DMS153 treated with DMSO at 0.1 percent for 48 hours (cell line): ENCODE measurements at regions not wholly inside any gene's neighbourhood (a gene's known extent, or its start where the extent isn't known, plus 50 kb on each side); places are given as distances from the start of the nearest gene placed in this dataset.

Source experiments
- DNase-seq: peaks from one replicate; lab custom pipeline; 2025; ENCODE audit not compliant: unreplicated experiment; lab: John Stamatoyannopoulos, UW

- DNase-seq, result no peak
Measured at GRCh38 chr6:9623985-9624384, 790.9 kb downstream of the TFAP2A start.

DNA sequence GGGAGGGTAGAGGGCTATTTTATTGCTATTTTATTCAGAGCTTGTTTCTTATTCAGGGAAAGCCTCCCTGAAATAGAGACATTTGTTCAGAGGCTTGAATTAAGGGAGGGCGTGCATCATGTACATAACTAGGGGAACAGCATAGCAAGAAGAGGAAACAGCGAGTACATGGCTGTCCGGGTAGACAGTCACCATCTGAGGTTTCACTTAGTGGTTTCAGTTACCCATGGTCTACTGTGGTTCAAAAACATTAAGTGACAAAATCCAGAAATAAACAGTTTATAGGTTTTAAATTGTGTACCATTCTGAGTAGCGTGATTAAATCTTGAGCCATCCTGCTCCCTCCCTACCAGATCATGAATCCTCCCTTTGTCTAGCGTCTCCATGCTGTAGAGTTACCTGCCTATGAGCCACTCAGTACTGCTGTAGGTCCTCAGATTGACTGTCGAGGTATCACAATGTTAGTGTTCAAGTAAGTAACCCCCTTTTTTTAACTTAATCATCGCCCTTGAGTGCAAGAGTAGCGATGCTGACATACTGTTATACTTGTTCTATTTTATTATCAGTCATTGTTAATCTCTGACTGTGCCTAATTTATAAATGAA, 791.5 kb downstream of the TFAP2A start:
- no peak for DNase-seq

GRCh38 chr6:9621276-9621675, 793.6 kb downstream of the TFAP2A start:
- no peak for DNase-seq

GRCh38 chr6:9620687-9621086, 794.2 kb downstream of the TFAP2A start:
- no peak for DNase-seq

DNA sequence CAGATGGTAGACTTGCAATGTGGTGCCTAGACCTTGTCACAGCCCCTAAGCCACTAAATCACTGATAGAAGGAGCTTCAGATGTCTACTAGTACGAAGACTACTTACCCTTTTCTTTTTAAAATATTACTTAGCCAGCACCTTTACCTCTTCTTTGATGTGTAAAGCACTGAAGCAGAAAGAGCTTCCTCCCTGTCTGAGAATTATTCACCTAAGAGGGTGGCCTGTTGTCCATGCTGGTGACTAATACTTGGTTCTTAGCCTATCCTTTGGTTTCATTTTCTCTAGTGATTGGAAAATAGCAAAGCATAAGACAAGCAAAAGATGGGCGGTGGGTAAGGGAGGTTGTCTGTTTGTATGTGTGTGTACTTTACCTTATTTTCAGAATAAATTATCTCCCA, 794.6 kb downstream of the TFAP2A start:
- no peak for DNase-seq

- DNase-seq, result no peak
Measured at GRCh38 chr6:9614778-9615177, 800.1 kb downstream of the TFAP2A start.

GRCh38 chr6:9612489-9612888, 802.4 kb downstream of the TFAP2A start:
- no peak for DNase-seq

- no peak for DNase-seq
Measured at GRCh38 chr6:9610620-9611415, 804.1 kb downstream of the TFAP2A start.

DNA sequence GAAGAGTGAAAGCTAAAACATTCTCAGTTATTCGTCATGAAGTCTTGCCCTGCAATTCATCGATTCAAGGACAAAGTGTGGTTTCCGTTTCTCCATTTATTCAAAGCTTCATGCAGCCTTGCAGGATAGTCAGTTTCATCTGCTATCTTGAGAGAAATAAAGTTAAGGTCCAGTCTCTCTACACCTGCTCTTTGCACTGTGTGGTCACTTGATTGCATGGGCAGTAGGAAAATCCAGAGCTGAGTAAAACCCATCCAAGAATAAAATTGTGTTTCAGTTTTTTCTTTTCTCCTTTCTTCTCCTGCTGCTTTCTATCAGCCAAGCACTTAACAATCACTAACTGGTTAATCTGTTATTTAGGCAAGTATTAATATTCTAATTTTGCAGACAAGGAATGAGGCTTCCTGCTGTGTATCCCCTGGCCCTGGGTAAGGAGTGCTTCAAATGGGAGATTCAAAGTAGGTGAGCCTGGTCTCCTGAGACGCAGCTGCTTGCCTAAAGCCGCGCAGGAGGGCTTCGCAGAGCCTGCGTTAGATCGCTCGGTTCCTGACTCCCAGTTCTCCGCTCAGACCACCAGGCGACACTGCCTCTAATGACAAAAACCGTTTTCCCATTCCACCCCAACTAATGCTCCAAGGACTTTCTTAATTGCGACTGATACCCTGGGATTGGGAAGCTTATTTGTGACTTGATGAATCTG, 808.3 kb downstream of the TFAP2A start:
- DNase-seq, result no peak

DNA sequence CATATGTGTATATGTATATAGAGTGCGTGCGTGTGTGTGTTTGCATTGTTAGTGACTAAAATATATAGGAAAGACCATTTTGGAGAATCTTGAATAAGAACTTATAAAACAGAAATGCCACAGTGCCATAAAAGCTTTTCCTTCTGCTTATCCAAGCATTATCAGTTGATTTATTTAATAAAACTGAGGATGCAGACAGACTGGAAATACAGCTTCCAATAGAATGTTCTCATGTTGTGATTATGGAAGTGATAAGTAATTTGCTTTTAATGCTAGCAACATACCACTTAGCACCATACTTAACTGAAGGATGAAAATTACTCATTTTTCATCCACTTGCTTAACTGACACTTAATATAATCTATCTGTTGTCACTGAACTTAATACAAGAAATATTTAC, 820.1 kb downstream of the TFAP2A start:
- DNase-seq, result no peak

- no peak for DNase-seq
Measured at GRCh38 chr6:9593554-9593953, 821.3 kb downstream of the TFAP2A start.

GRCh38 chr6:9583753-9584352, 831.0 kb downstream of the TFAP2A start:
- DNase-seq, result no peak

DNA sequence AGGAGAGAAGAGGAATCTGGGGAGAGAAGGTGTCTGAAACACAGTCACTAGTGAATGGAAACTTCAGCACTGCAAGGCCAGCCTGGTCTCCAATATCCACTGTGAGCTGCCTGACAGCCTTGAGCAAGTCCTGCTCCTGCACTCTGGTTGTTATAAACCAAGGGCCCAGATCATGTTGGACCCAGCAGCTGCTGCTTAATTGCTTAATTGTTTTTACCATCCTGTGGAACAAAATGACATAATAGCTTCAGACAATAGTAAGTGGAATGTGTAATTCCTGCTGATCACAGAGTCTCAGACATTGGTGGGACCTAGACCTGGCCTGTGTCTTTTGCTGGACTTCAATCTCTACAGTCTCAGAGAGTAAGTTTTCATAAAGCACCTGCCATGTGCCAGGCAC, 833.7 kb downstream of the TFAP2A start:
- no peak for DNase-seq

DNA sequence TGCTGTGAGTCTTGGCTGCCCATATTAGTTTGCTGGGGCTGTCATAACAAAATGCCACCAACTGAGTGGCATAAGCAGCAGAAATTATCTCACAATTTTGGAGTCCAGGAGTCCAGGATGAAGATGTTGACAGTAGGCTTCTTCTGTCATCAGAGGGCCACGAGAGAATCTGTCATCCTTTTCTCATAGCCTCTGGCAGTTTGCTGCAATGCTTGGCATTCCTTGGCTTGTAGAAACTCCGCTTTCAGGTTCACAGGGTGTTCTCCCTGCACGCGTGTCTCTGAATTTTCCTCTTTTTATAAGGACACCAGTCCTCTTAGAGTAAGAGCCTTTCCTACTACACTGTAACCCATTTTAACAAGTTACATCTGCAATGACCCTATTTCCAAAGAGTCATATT, 838.4 kb downstream of the TFAP2A start:
- no peak for DNase-seq

DNA sequence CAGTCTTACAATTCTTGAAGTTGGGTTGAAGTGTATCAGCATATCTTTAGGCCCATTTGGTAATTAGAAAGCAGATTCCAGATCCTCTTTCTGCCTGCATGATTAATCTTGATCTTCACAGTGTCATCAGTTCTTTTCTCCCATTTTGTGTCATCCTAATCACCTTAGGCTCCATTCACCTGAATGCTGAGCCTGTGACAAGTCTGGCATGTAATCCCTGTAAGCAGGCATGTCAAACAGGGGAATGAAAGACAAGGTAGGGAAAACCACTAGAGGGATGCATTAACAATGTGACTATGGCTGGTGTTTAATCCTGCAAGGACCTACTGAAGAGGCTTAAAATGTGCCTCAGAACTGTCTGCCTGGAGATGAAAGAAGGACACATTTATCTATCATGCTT, 848.8 kb downstream of the TFAP2A start:
- DNase-seq, result no peak

DNA sequence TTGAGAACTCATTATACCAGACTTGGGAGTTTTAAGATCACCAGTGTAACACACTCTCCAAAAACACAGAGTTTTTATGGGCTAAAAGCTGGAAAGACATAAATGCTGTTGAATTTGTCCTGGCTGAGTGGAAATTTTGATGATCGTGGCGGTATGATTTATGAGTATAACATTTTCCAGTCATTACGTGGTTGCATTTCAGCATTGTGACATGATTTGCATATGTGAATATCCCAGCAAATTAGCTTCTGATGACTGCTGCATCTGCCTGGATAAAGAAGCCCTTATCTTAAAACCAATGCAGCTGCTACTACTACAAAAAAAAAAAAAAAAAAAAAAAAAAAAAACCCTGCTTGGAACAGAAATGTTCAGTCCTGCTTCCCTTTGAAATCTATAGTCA, 850.9 kb downstream of the TFAP2A start:
- DNase-seq, result no peak

GRCh38 chr6:9563568-9563967, 851.3 kb downstream of the TFAP2A start:
- no peak for DNase-seq

GRCh38 chr6:9554806-9555205, 860.1 kb downstream of the TFAP2A start:
- DNase-seq, result no peak

- DNase-seq, result no peak
Measured at GRCh38 chr6:9554323-9554722, 860.6 kb downstream of the TFAP2A start.

GRCh38 chr6:9553002-9553401, 861.9 kb downstream of the TFAP2A start:
- no peak for DNase-seq

DNA sequence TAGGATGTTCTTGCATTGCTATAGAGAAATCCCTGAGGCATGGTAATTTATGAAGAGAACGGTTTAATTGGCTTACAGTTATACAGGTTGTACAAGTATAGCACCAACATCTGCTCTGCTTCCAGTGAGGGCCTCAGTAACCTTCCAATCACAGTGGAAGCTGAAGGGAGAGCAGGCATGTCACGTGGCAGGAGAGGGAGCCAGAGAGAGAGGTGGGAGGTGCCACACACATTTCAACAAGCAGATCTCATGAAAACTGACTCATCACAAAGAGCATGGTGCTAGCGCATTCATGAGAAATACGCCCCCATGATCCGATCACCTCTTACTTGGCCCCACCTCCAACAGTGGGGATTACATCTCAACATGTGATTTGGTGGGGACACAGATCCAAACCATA, 871.2 kb downstream of the TFAP2A start:
- DNase-seq, result no peak
